Small intestine (tissue), 7 donors: ENCODE measurements at regions not wholly inside any gene's neighbourhood (a gene's known extent, or its start where the extent isn't known, plus 50 kb on each side); places are given as distances from the start of the nearest gene placed in this dataset.

Source experiments
- DNase-seq, 2 donors: peaks; one replicate each; pipeline versions ENCODE4 v3.0.0 to v3.0.0-alpha.2; 2013
- FAIRE-seq: peaks from 2 replicates; lab custom pipeline; 2012; peaks lifted over from hg19 to GRCh38; lab: Jason Lieb, UNC
- H3K27ac ChIP-seq, 3 donors: one replicate each; pipeline ENCODE4 v1.5.1; 2013; ENCODE audit warnings: low read length in 2 of 3, mild to moderate bottlenecking in 2 of 3, control low read depth in 1 of 3, inconsistent platforms in 1 of 3, low read depth in 1 of 3, moderate library complexity in 1 of 3
- H3K27me3 ChIP-seq, 3 donors: one replicate each; pipeline ENCODE4 v1.6.1; 2013; ENCODE audit warnings: low read length in 3 of 3, inconsistent platforms in 1 of 3; ENCODE audit not compliant: control insufficient read depth in 3 of 3, insufficient read depth in 3 of 3
- H3K36me3 ChIP-seq, 3 donors: one replicate each; pipeline ENCODE4 v1.6.1; 2013; ENCODE audit warnings: low read length in 3 of 3, inconsistent platforms in 1 of 3, low read depth in 1 of 3, mild to moderate bottlenecking in 1 of 3, moderate library complexity in 1 of 3; ENCODE audit not compliant: control insufficient read depth in 3 of 3, insufficient read depth in 2 of 3
- H3K4me1 ChIP-seq, 3 donors: one replicate each; pipeline ENCODE4 v1.6.1; 2013; ENCODE audit warnings: low read length in 2 of 3, inconsistent platforms in 1 of 3, low read depth in 1 of 3, mild to moderate bottlenecking in 1 of 3, moderate library complexity in 1 of 3; ENCODE audit not compliant: control insufficient read depth in 3 of 3, insufficient read depth in 2 of 3
- H3K4me3 ChIP-seq, 3 donors: one replicate each; pipeline ENCODE4 v1.5.1; 2013; ENCODE audit warnings: low read length in 3 of 3, control low read depth in 1 of 3, inconsistent platforms in 1 of 3, low read depth in 1 of 3, mild to moderate bottlenecking in 1 of 3, moderate library complexity in 1 of 3
- H3K9me3 ChIP-seq, 2 donors: one replicate each; pipeline ENCODE4 v1.6.1; 2013; ENCODE audit warnings: low read depth in 1 of 2, low read length in 1 of 2; ENCODE audit not compliant: control insufficient read depth in 2 of 2, insufficient read depth in 1 of 2
- WGBS, 3 donors: extraction: QIAGEN DNeasy Blood & Tissue Kit; methylation state at CpG; one replicate each; pipeline ENCODE4 v1.1.7; 2013; 5-methylcytosine and 5-hydroxymethylcytosine counted together
- donor health status: healthy with polysubstance abuse.
- donor health status: control.
- donor health status: control.
- donor health status: Bipolar disorder and iron deficiency.
- donor health status: healthy.

GRCh38 chr13:111955412-111956065, 111.4 kb upstream of the SOX1 start:
- peaks cover 0 to 9% of the 10 kb centered on the region in 2 donors for H3K9me3 ChIP-seq
- no peaks in the 10 kb centered on the region for H3K36me3 ChIP-seq
- FAIRE-seq (no peak), DNase-seq (no peak)
- whole genome bisulfite sequencing, 3 donors: 61 to 74% (median 73%) methylated on average over 27 of the region's 27 CpGs
- H3K4me1 ChIP-seq: no peaks in the 10 kb centered on the region
- no peak overlapping the region for H3K4me3 ChIP-seq
- no peak overlapping the region for H3K27ac ChIP-seq
- H3K27me3 ChIP-seq: peaks cover 0 to 2% (median 2%) of the 10 kb centered on the region in 3 donors

- H3K27ac ChIP-seq: no peak overlapping the region
- DNase-seq (no peak), FAIRE-seq (no peak)
- WGBS, 3 donors: 84 to 90% (median 89%) methylated on average over 58 to 59 of the region's 59 CpGs
- H3K9me3 ChIP-seq: no peaks in the 10 kb centered on the region
- peaks cover 0 to 2% (median 0%) of the 10 kb centered on the region in 3 donors for H3K27me3 ChIP-seq
- no peaks in the 10 kb centered on the region for H3K4me1 ChIP-seq
- no peak overlapping the region for H3K4me3 ChIP-seq
- no peaks in the 10 kb centered on the region for H3K36me3 ChIP-seq
Measured at GRCh38 chr13:111956261-111957151, 110.4 kb upstream of the SOX1 start.

- no peak for FAIRE-seq
- no peaks in the 10 kb centered on the region for H3K9me3 ChIP-seq
- H3K36me3 ChIP-seq: no peaks in the 10 kb centered on the region
- H3K4me1 ChIP-seq: no peaks in the 10 kb centered on the region
- 77 to 80% (median 78%) methylated on average over 14 of the region's 14 CpGs for WGBS, 3 donors
- no peak for DNase-seq
- no peak overlapping the region for H3K27ac ChIP-seq
- peaks cover 0 to 2% (median 0%) of the 10 kb centered on the region in 3 donors for H3K27me3 ChIP-seq
- H3K4me3 ChIP-seq: no peak overlapping the region
Measured at GRCh38 chr13:111957913-111958450, 109.0 kb upstream of the SOX1 start.

- H3K9me3 ChIP-seq: no peaks in the 10 kb centered on the region
- no peak overlapping the region for H3K27ac ChIP-seq
- FAIRE-seq: no peak
- H3K27me3 ChIP-seq: peaks cover 0 to 2% (median 0%) of the 10 kb centered on the region in 3 donors
- no peaks in the 10 kb centered on the region for H3K36me3 ChIP-seq
- H3K4me1 ChIP-seq: no peaks in the 10 kb centered on the region
- WGBS, 3 donors: 66 to 79% (median 76%) methylated on average over 11 of the region's 11 CpGs
- H3K4me3 ChIP-seq: no peak overlapping the region
- no peak for DNase-seq
Measured at GRCh38 chr13:111958612-111959395, 108.1 kb upstream of the SOX1 start.

- Histone ChIP-seq H3K27me3 (peaks cover 0 to 2% (median 0%) of the 10 kb centered on the region in 3 donors), H3K4me1 (no peaks in the 10 kb centered on the region), H3K9me3 (no peaks in the 10 kb centered on the region), H3K4me3 (no peak overlapping the region), H3K36me3 (no peaks in the 10 kb centered on the region), H3K27ac (no peak overlapping the region)
- DNase-seq: no peak
- FAIRE-seq: no peak
Measured at GRCh38 chr13:111960152-111960772, 106.7 kb upstream of the SOX1 start.

- Histone ChIP-seq H3K27ac (no peak overlapping the region), H3K27me3 (peaks cover 0 to 1% (median 0%) of the 10 kb centered on the region in 3 donors), H3K4me1 (no peaks in the 10 kb centered on the region), H3K9me3 (no peaks in the 10 kb centered on the region), H3K36me3 (no peaks in the 10 kb centered on the region), H3K4me3 (no peak overlapping the region)
- 84 to 89% (median 84%) methylated on average over 10 of the region's 10 CpGs for WGBS, 3 donors
- no peak for FAIRE-seq
- DNase-seq: no peak
Measured at GRCh38 chr13:111961236-111961635, 105.7 kb upstream of the SOX1 start.

- WGBS, 3 donors: 80 to 82% (median 82%) methylated on average over 11 of the region's 11 CpGs
- H3K27ac ChIP-seq: no peak overlapping the region
- FAIRE-seq (no peak), DNase-seq (no peak)
- no peaks in the 10 kb centered on the region for H3K9me3 ChIP-seq
- H3K27me3 ChIP-seq: peaks cover 0 to 1% (median 0%) of the 10 kb centered on the region in 3 donors
- H3K4me1 ChIP-seq: no peaks in the 10 kb centered on the region
- no peaks in the 10 kb centered on the region for H3K36me3 ChIP-seq
- H3K4me3 ChIP-seq: no peak overlapping the region
Measured at GRCh38 chr13:111961651-111962192, 105.2 kb upstream of the SOX1 start.
